MCF 10A (cell line): ENCODE measurements at regions not wholly inside any gene's neighbourhood (a gene's known extent, or its start where the extent isn't known, plus 50 kb on each side); places are given as distances from the start of the nearest gene placed in this dataset.

Experiments
- BruUV-seq: library from RNA; stranded (reverse); fragments of 400-500 nt; replicated peaks from 2 replicates; lab custom pipeline; 2021; lab: Mats Ljungman, UMichigan
- CTCF ChIA-PET: fragments of 300-600 bp; sonication (Branson Sonifier 250); formaldehyde crosslinking; extraction: SDS; loops from one replicate; lab custom pipeline; 2021; ENCODE audit warnings: antibody characterized with exemption, inconsistent platforms; lab: Yijun Ruan, JAX
- POLR2A ChIA-PET: fragments of 300-600, 350-650 bp; sonication (Branson Sonifier 250); formaldehyde crosslinking; extraction: SDS; loops from one replicate; lab custom pipeline; 2020; ENCODE audit warnings: antibody characterized with exemption, inconsistent platforms; lab: Yijun Ruan, JAX
- DNase-seq: peaks from one replicate; pipeline ENCODE4 v3.0.0-alpha.2; 2018; ENCODE audit not compliant: unreplicated experiment
- H3K27ac Mint-ChIP-seq: one replicate; pipeline ENCODE4 v1.8.0; 2022; ENCODE audit warnings: mild to moderate bottlenecking, low read depth, mixed read lengths; ENCODE audit not compliant: unreplicated experiment
- H3K27me3 Mint-ChIP-seq: one replicate; pipeline ENCODE4 v1.8.0; 2022; ENCODE audit warnings: mixed read lengths; ENCODE audit not compliant: insufficient read depth, unreplicated experiment
- H3K36me3 Mint-ChIP-seq: one replicate; pipeline ENCODE4 v1.8.0; 2022; ENCODE audit warnings: mild to moderate bottlenecking, moderate library complexity, mixed read lengths; ENCODE audit not compliant: insufficient read depth, unreplicated experiment
- H3K4me1 Mint-ChIP-seq: one replicate; pipeline ENCODE4 v1.8.0; 2022; ENCODE audit warnings: mixed read lengths; ENCODE audit not compliant: insufficient read depth, unreplicated experiment
- H3K4me3 Mint-ChIP-seq: one replicate; pipeline ENCODE4 v1.8.0; 2022; ENCODE audit warnings: mild to moderate bottlenecking, moderate library complexity, mixed read lengths; ENCODE audit not compliant: unreplicated experiment
- H3K9me3 Mint-ChIP-seq: one replicate; pipeline ENCODE4 v1.8.0; 2022; ENCODE audit warnings: mixed read lengths; ENCODE audit not compliant: unreplicated experiment
- CTCF ChIP-seq: fragments of 200-600 bp; IDR thresholded peaks from one replicate; pipeline ENCODE4 v1.8.0; 2022; ENCODE audit warnings: antibody characterized with exemption, mild to moderate bottlenecking; ENCODE audit not compliant: unreplicated experiment
- intact Hi-C: fragments of 100-400 bp; cut with micrococcal nuclease; formaldehyde crosslinking; loops from 2 replicates; pipeline ENCODE4 v1.14.1; 2022

GRCh38 chr3:113136544-113136943 is 74.8 kb upstream of the BOC start:
- Mint-ChIP-seq H3K36me3 (no peaks in the 10 kb centered on the region), H3K27ac (no peak overlapping the region), H3K4me3 (no peak overlapping the region), H3K9me3 (no peaks in the 10 kb centered on the region), H3K4me1 (no peaks in the 10 kb centered on the region), H3K27me3 (no peaks in the 10 kb centered on the region)
- intact Hi-C loops: loop anchor here (1.0 to 2.0 kb wide), 3 partner anchors 85 to 490 kb away; no protein-coding TSS in a partner anchor
- ChIA-PET CTCF (interaction anchor here (0.6 to 5.6 kb wide), 24 partner anchors 11 to 600 kb away, joined by 3 to 82 read pairs (median 4); no protein-coding TSS in a partner anchor), POLR2A (interaction anchor here (0.6 to 0.7 kb wide), 2 partner anchors 57 to 254 kb away, joined by 3 read pairs; no protein-coding TSS in a partner anchor)
- no peak for DNase-seq
- no TSS peak for BruUV-seq
- no peak for TF ChIP-seq CTCF

- intact Hi-C loops: no loop called here
- no peaks in the 10 kb centered on the region for H3K36me3 Mint-ChIP-seq
- ChIA-PET CTCF (interaction anchor here (0.7 kb wide), 1 partner anchor 149 kb away, joined by 3 read pairs; no protein-coding TSS in a partner anchor), POLR2A (no interaction called here)
- H3K27me3 Mint-ChIP-seq: no peaks in the 10 kb centered on the region
- no peak for TF ChIP-seq CTCF
- BruUV-seq: no TSS peak
- no peak for DNase-seq
- no peak overlapping the region for H3K4me3 Mint-ChIP-seq
- H3K27ac Mint-ChIP-seq: no peak overlapping the region
- H3K9me3 Mint-ChIP-seq: no peaks in the 10 kb centered on the region
- H3K4me1 Mint-ChIP-seq: no peaks in the 10 kb centered on the region
These were observed 72.3 kb upstream of the BOC start for GRCh38 chr3:113138839-113139743.

GRCh38 chr3:113140876-113141275 is 70.5 kb upstream of the BOC start:
- intact Hi-C loops: no loop called here
- Mint-ChIP-seq H3K36me3 (no peaks in the 10 kb centered on the region), H3K27me3 (no peaks in the 10 kb centered on the region), H3K4me3 (no peak overlapping the region), H3K27ac (no peak overlapping the region), H3K4me1 (no peaks in the 10 kb centered on the region), H3K9me3 (no peaks in the 10 kb centered on the region)
- CTCF ChIA-PET: interaction anchor here (0.5 to 1.8 kb wide), 4 partner anchors 11 to 148 kb away, joined by 3 to 9 read pairs (median 6); no protein-coding TSS in a partner anchor
- no TSS peak for BruUV-seq
- no peak for TF ChIP-seq CTCF
- peak; percentile 22 for DNase-seq
- POLR2A ChIA-PET: no interaction called here

- BruUV-seq: no TSS peak
- Mint-ChIP-seq H3K9me3 (no peaks in the 10 kb centered on the region), H3K4me3 (no peak overlapping the region)
These were observed 69.8 kb upstream of the BOC start for GRCh38 chr3:113141543-113141942.

More at GRCh38 chr3:113141543-113141942, 69.8 kb upstream of the BOC start:
- Mint-ChIP-seq H3K4me1 (no peaks in the 10 kb centered on the region), H3K27ac (no peak overlapping the region), H3K27me3 (no peaks in the 10 kb centered on the region), H3K36me3 (no peaks in the 10 kb centered on the region)
- ChIA-PET POLR2A (no interaction called here), CTCF (interaction anchor here (1.3 to 1.8 kb wide), 3 partner anchors 10 to 147 kb away, joined by 4 to 9 read pairs (median 7); no protein-coding TSS in a partner anchor)
- no peak for DNase-seq
- intact Hi-C loops: no loop called here
- TF ChIP-seq CTCF: no peak
